ENCODE measurements at regions not wholly inside any gene's neighbourhood (a gene's known extent, or its start where the extent isn't known, plus 50 kb on each side); places are given as distances from the start of the nearest gene placed in this dataset.

DNA sequence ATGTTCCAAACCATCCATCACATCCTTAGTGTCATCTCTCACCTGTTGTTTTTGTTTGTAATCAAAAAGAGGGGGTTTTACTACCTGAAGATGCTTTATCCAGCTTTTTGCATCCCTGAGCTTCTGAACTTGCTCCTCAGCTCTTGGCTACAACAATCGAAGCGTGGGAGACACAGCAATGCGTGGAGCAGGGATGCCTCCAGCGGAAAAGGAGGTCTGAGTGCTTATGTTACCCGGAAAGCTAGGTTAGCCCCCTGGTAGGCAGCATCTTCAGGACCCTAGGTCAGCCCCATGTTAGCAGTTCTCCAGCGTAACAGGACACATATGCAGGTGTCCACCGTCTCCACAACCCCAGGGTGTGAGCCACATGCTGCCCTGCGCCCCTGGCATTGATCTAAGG, 141.5 kb downstream of the RRAGC start:
- Mint-ChIP-seq H3K27me3 (ENCODE audit: low read depth) (no peaks in the 10 kb centered on the region; the same call in 1 of the 2 replicates), H3K27ac (no peak overlapping the region), H3K4me1 (no peaks in the 10 kb centered on the region), H3K9me3 (peaks cover 4% of the 10 kb centered on the region; the same call in 1 of the 2 replicates), H3K36me3 (no peaks in the 10 kb centered on the region), H3K4me3 (no peak overlapping the region)
- no peak for DNase-seq (ENCODE audit: low spot score)
- POLR2A ChIA-PET: no interaction called here
- CTCF ChIA-PET: interaction anchor here (1.3 kb wide), 1 partner anchor 117 kb away, joined by 4 read pairs; no protein-coding TSS in a partner anchor
- no peak for ATAC-seq
- TF ChIP-seq GABPB1 (CRISPR knock-in tag; IDR thresholded peaks at IDR 0.05) (no peak), MXD4 (CRISPR knock-in tag; IDR thresholded peaks at IDR 0.05; ENCODE audit: borderline replicate concordance) (no peak)
- TF ChIP-seq, protein P1, sequence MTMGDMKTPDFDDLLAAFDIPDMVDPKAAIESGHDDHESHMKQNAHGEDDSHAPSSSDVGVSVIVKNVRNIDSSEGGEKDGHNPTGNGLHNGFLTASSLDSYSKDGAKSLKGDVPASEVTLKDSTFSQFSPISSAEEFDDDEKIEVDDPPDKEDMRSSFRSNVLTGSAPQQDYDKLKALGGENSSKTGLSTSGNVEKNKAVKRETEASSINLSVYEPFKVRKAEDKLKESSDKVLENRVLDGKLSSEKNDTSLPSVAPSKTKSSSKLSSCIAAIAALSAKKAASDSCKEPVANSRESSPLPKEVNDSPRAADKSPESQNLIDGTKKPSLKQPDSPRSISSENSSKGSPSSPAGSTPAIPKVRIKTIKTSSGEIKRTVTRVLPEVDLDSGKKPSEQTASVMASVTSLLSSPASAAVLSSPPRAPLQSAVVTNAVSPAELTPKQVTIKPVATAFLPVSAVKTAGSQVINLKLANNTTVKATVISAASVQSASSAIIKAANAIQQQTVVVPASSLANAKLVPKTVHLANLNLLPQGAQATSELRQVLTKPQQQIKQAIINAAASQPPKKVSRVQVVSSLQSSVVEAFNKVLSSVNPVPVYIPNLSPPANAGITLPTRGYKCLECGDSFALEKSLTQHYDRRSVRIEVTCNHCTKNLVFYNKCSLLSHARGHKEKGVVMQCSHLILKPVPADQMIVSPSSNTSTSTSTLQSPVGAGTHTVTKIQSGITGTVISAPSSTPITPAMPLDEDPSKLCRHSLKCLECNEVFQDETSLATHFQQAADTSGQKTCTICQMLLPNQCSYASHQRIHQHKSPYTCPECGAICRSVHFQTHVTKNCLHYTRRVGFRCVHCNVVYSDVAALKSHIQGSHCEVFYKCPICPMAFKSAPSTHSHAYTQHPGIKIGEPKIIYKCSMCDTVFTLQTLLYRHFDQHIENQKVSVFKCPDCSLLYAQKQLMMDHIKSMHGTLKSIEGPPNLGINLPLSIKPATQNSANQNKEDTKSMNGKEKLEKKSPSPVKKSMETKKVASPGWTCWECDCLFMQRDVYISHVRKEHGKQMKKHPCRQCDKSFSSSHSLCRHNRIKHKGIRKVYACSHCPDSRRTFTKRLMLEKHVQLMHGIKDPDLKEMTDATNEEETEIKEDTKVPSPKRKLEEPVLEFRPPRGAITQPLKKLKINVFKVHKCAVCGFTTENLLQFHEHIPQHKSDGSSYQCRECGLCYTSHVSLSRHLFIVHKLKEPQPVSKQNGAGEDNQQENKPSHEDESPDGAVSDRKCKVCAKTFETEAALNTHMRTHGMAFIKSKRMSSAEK (CRISPR knock-in tag; IDR thresholded peaks at IDR 0.05; ENCODE audit: borderline replicate concordance): no peak

DNA sequence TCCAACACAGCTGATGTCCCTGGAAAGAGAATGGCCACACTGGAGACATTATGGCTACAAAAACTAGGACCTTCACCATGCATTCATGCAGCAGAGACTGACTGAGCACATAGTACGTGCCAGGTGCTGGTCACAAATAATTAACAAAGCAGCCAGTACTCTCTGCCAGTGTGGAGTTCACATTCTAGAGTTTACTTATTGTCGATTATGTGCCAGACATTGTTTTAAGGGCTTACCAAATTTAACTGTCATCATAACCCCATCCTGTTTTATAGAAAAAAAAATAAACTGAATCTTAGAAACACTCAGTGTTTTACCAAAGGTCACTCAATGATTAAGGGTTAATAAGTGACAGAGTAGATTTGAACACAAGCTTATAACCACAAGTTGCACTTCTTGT, 143.3 kb downstream of the RRAGC start:
- no peaks in the 10 kb centered on the region; the same call in 1 of the 2 replicates for H3K27me3 Mint-ChIP-seq (ENCODE audit: low read depth)
- ChIA-PET CTCF (no interaction called here), POLR2A (no interaction called here)
- H3K36me3 Mint-ChIP-seq: no peaks in the 10 kb centered on the region
- no peaks in the 10 kb centered on the region for H3K4me1 Mint-ChIP-seq
- H3K9me3 Mint-ChIP-seq: peaks cover 4% of the 10 kb centered on the region; the same call in 1 of the 2 replicates
- H3K4me3 Mint-ChIP-seq: no peak overlapping the region
- ATAC-seq (no peak), DNase-seq (ENCODE audit: low spot score) (no peak)
- TF ChIP-seq, protein P2, sequence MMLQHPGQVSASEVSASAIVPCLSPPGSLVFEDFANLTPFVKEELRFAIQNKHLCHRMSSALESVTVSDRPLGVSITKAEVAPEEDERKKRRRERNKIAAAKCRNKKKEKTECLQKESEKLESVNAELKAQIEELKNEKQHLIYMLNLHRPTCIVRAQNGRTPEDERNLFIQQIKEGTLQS (CRISPR knock-in tag; conservative IDR thresholded peaks at IDR 0.05): no peak
- TF ChIP-seq CREB1 (CRISPR knock-in tag; IDR thresholded peaks at IDR 0.05) (no peak), SMAD3 (CRISPR knock-in tag; IDR thresholded peaks at IDR 0.05; ENCODE audit: borderline replicate concordance) (no peak), ZNF317 (CRISPR knock-in tag; IDR thresholded peaks at IDR 0.05; ENCODE audit: borderline replicate concordance, low read depth) (no peak), TEAD1 (CRISPR knock-in tag; IDR thresholded peaks at IDR 0.05) (no peak), ZNF671 (CRISPR knock-in tag; IDR thresholded peaks at IDR 0.05) (no peak)
- TF ChIP-seq, protein P3, sequence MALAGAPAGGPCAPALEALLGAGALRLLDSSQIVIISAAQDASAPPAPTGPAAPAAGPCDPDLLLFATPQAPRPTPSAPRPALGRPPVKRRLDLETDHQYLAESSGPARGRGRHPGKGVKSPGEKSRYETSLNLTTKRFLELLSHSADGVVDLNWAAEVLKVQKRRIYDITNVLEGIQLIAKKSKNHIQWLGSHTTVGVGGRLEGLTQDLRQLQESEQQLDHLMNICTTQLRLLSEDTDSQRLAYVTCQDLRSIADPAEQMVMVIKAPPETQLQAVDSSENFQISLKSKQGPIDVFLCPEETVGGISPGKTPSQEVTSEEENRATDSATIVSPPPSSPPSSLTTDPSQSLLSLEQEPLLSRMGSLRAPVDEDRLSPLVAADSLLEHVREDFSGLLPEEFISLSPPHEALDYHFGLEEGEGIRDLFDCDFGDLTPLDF (CRISPR knock-in tag; IDR thresholded peaks at IDR 0.05): no peak
- TF ChIP-seq, protein P4, sequence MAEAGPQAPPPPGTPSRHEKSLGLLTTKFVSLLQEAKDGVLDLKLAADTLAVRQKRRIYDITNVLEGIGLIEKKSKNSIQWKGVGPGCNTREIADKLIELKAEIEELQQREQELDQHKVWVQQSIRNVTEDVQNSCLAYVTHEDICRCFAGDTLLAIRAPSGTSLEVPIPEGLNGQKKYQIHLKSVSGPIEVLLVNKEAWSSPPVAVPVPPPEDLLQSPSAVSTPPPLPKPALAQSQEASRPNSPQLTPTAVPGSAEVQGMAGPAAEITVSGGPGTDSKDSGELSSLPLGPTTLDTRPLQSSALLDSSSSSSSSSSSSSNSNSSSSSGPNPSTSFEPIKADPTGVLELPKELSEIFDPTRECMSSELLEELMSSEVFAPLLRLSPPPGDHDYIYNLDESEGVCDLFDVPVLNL (CRISPR knock-in tag; IDR thresholded peaks at IDR 0.05; ENCODE audit: borderline replicate concordance, low read depth): no peak
- TF ChIP-seq, protein P5, sequence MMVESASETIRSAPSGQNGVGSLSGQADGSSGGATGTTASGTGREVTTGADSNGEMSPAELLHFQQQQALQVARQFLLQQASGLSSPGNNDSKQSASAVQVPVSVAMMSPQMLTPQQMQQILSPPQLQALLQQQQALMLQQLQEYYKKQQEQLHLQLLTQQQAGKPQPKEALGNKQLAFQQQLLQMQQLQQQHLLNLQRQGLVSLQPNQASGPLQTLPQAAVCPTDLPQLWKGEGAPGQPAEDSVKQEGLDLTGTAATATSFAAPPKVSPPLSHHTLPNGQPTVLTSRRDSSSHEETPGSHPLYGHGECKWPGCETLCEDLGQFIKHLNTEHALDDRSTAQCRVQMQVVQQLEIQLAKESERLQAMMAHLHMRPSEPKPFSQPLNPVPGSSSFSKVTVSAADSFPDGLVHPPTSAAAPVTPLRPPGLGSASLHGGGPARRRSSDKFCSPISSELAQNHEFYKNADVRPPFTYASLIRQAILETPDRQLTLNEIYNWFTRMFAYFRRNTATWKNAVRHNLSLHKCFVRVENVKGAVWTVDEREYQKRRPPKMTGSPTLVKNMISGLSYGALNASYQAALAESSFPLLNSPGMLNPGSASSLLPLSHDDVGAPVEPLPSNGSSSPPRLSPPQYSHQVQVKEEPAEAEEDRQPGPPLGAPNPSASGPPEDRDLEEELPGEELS (CRISPR knock-in tag; IDR thresholded peaks at IDR 0.05): no peak
- TF ChIP-seq, protein P6, sequence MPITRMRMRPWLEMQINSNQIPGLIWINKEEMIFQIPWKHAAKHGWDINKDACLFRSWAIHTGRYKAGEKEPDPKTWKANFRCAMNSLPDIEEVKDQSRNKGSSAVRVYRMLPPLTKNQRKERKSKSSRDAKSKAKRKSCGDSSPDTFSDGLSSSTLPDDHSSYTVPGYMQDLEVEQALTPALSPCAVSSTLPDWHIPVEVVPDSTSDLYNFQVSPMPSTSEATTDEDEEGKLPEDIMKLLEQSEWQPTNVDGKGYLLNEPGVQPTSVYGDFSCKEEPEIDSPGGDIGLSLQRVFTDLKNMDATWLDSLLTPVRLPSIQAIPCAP (CRISPR knock-in tag; IDR thresholded peaks at IDR 0.05): no peak
- no peak overlapping the region for H3K27ac Mint-ChIP-seq

Measured in WTC11 (cell line).